A673 (cell line): ENCODE measurements at regions not wholly inside any gene's neighbourhood (a gene's known extent, or its start where the extent isn't known, plus 50 kb on each side); places are given as distances from the start of the nearest gene placed in this dataset.
A peak's percentile ranks its signal among the peaks of the same experiment; 100 is the strongest.

Source experiments
- BruUV-seq: library from RNA; stranded (reverse); fragments of 400-500 nt; replicated peaks from 2 replicates; lab custom pipeline; 2021; lab: Mats Ljungman, UMichigan
- CTCF ChIA-PET: fragments of 300-600 bp; sonication (Branson Sonifier 250); formaldehyde crosslinking; loops from one replicate; lab custom pipeline; 2022; ENCODE audit warnings: antibody characterized with exemption; lab: Charles Lee
- POLR2A ChIA-PET: fragments of 300-600 bp; sonication (Branson Sonifier 250); formaldehyde crosslinking; loops from one replicate; lab custom pipeline; 2022; ENCODE audit warnings: antibody characterized with exemption; ENCODE audit not compliant: low non-redundant PET; lab: Charles Lee
- DNase-seq: peaks from one replicate; pipeline ENCODE4 v3.0.0-alpha.2; 2015; ENCODE audit warnings: low spot score
- H3K27ac ChIP-seq: fragments of 200-600 bp; sonication (generic); 2 replicates; pipeline ENCODE4 v1.5.1; 2016; ENCODE audit warnings: mixed run types, low read depth, mild to moderate bottlenecking, mixed read lengths, antibody characterized with exemption, low read length; ENCODE audit not compliant: poor library complexity, severe bottlenecking
- H3K27me3 ChIP-seq: fragments of 200-600 bp; sonication (generic); replicated peaks from 2 replicates; pipeline ENCODE4 v1.6.1; 2017; ENCODE audit warnings: mixed run types, low read depth, mild to moderate bottlenecking, mixed read lengths, antibody characterized with exemption, low read length; ENCODE audit not compliant: insufficient read depth, poor library complexity
- H3K36me3 ChIP-seq: fragments of 200-600 bp; sonication (generic); 2 replicates; pipeline ENCODE4 v1.6.1; 2016; ENCODE audit warnings: mixed run types, mild to moderate bottlenecking, mixed read lengths, antibody characterized with exemption, low read length; ENCODE audit not compliant: insufficient read depth, poor library complexity, severe bottlenecking
- H3K4me1 ChIP-seq: fragments of 200-600 bp; sonication (generic); 2 replicates; pipeline ENCODE4 v1.6.1; 2017; ENCODE audit warnings: mixed run types, mild to moderate bottlenecking, mixed read lengths, antibody characterized with exemption, low read length; ENCODE audit not compliant: insufficient read depth, poor library complexity, severe bottlenecking
- H3K4me3 ChIP-seq: fragments of 200-600 bp; sonication (generic); 2 replicates; pipeline ENCODE4 v1.5.1; 2016; ENCODE audit warnings: low read depth, mixed run types, mild to moderate bottlenecking, mixed read lengths, low read length; ENCODE audit not compliant: poor library complexity, severe bottlenecking
- H3K9me3 ChIP-seq: fragments of 200-600 bp; sonication (generic); 2 replicates; pipeline ENCODE4 v1.6.1; 2016; ENCODE audit warnings: mixed run types, low read depth, mild to moderate bottlenecking, mixed read lengths, antibody characterized with exemption, low read length; ENCODE audit not compliant: poor library complexity, severe bottlenecking
- CTCF ChIP-seq: fragments of 300-800, 200-600 bp; sonication (generic); conservative IDR thresholded peaks from 2 replicates; pipeline ENCODE4 v1.5.1; 2017; ENCODE audit warnings: low read depth, mild to moderate bottlenecking, antibody characterized with exemption, low read length, moderate library complexity, mixed read lengths
- EZH2 ChIP-seq: fragments of 200-600 bp; sonication (generic); IDR thresholded peaks from 2 replicates; pipeline ENCODE4 v1.6.1; 2017; ENCODE audit warnings: borderline replicate concordance, low read depth, mild to moderate bottlenecking, mixed read lengths, antibody characterized with exemption, low read length; ENCODE audit not compliant: poor library complexity, severe bottlenecking
- intact Hi-C: fragments of 100-400 bp; cut with micrococcal nuclease; formaldehyde crosslinking; loops from one replicate; pipeline ENCODE4 v1.10.0; 2022; ENCODE audit not compliant: unreplicated experiment

- no peaks in the 10 kb centered on the region for H3K27me3 ChIP-seq
- no TSS peak for BruUV-seq
- no peaks in the 10 kb centered on the region for H3K4me1 ChIP-seq
- H3K9me3 ChIP-seq = no peaks in the 10 kb centered on the region
- no peaks in the 10 kb centered on the region for H3K36me3 ChIP-seq
- no peak overlapping the region for H3K4me3 ChIP-seq
- peak; percentile 1 for DNase-seq
- POLR2A ChIA-PET = no interaction called here
- no peak for TF ChIP-seq CTCF
- no peak for TF ChIP-seq EZH2
- CTCF ChIA-PET = no interaction called here
- no peak overlapping the region for H3K27ac ChIP-seq
- intact Hi-C loops = loop anchor here (5.0 kb wide), 1 partner anchor 585 kb away; no protein-coding TSS in a partner anchor
These were observed 298.3 kb downstream of the GPATCH2 start for GRCh38 chr1:217332431-217333065.

GRCh38 chr1:217331698-217332097, 299.2 kb downstream of the GPATCH2 start:
- H3K4me3 ChIP-seq = no peak overlapping the region
- no peaks in the 10 kb centered on the region for H3K27me3 ChIP-seq
- BruUV-seq = no TSS peak
- H3K36me3 ChIP-seq = no peaks in the 10 kb centered on the region
- intact Hi-C loops = loop anchor here (5.0 kb wide), 1 partner anchor 584 kb away; no protein-coding TSS in a partner anchor
- ChIA-PET CTCF (no interaction called here), POLR2A (no interaction called here)
- H3K4me1 ChIP-seq = no peaks in the 10 kb centered on the region
- H3K9me3 ChIP-seq = no peaks in the 10 kb centered on the region
- TF ChIP-seq CTCF (no peak), EZH2 (no peak)
- DNase-seq = no peak
- no peak overlapping the region for H3K27ac ChIP-seq

- CTCF ChIA-PET = no interaction called here
These were observed 303.0 kb downstream of the GPATCH2 start for GRCh38 chr1:217327901-217328300.

More at GRCh38 chr1:217327901-217328300, 303.0 kb downstream of the GPATCH2 start:
- TF ChIP-seq EZH2 (no peak), CTCF (no peak)
- Histone ChIP-seq H3K27me3 (no peaks in the 10 kb centered on the region), H3K36me3 (no peaks in the 10 kb centered on the region), H3K4me1 (no peaks in the 10 kb centered on the region), H3K4me3 (no peak overlapping the region), H3K27ac (no peak overlapping the region), H3K9me3 (no peaks in the 10 kb centered on the region)
- POLR2A ChIA-PET = no interaction called here
- no peak for DNase-seq
- no TSS peak for BruUV-seq
- intact Hi-C loops = no loop called here
